ENCODE measurements at regions not wholly inside any gene's neighbourhood (a gene's known extent, or its start where the extent isn't known, plus 50 kb on each side); places are given as distances from the start of the nearest gene placed in this dataset.

GRCh38 chr13:75076476-75076875 is 405.5 kb downstream of the TBC1D4 start:
- H3K4me3 ChIP-seq (replicated peaks in 1 of 3; ENCODE audit: insufficient read depth in 1 of 3, low read depth in 2 of 3, low read length in 3 of 3), result no peak overlapping the region
- TF ChIP-seq SMAD9 (CRISPR knock-in tag; IDR thresholded peaks at IDR 0.05) (no peak), ZNF547 (CRISPR knock-in tag; IDR thresholded peaks at IDR 0.05) (no peak), ATF2 (CRISPR knock-in tag; IDR thresholded peaks at IDR 0.05) (no peak), ZUFSP (CRISPR knock-in tag; IDR thresholded peaks at IDR 0.05; ENCODE audit: borderline replicate concordance) (no peak), KDM3A (CRISPR knock-in tag; IDR thresholded peaks at IDR 0.05; ENCODE audit: low read depth) (no peak), DZIP1 (CRISPR knock-in tag; IDR thresholded peaks at IDR 0.05) (no peak), CENPT (CRISPR knock-in tag; IDR thresholded peaks at IDR 0.05; ENCODE audit: low read depth) (no peak)
- no peaks in the 10 kb centered on the region for H3K4me1 ChIP-seq (ENCODE audit: insufficient read depth, low read length)
- no peak overlapping the region for H3K4me2 ChIP-seq (ENCODE audit: low read depth, low read length)
- intact Hi-C loops (cut with micrococcal nuclease; ENCODE audit: unreplicated experiment) (no loop called here), in situ Hi-C loops (cut with HindIII; ENCODE audit: extremely low pct_ligation_motif_present, low pct_unique_long_range_greater_than_20kb) (no loop called here)
- no TSS peak for BruUV-seq (replicated peaks)
- CTCF ChIA-PET (ENCODE audit: low intra/inter-chr PET ratio, low total read pairs), result no interaction called here
- POLR2A ChIA-PET, result no interaction called here
- FAIRE-seq (no peak), DNase-seq (ENCODE audit: low spot score) (no peak), ATAC-seq (no peak)
- no peaks in the 10 kb centered on the region for H3K79me2 ChIP-seq (ENCODE audit: insufficient read depth, low read length)
- H3K36me3 ChIP-seq (replicated peaks in 1 of 2; ENCODE audit: control insufficient read depth in 1 of 2, insufficient read depth in 2 of 2, low read length in 2 of 2), result no peaks in the 10 kb centered on the region
- H3K27me3 ChIP-seq (ENCODE audit: control insufficient read depth in 1 of 2, insufficient read depth in 2 of 2, low read length in 2 of 2), result no peaks in the 10 kb centered on the region; a peak in 1 of 5 replicates
- no peaks in the 10 kb centered on the region for H3K9me3 ChIP-seq (ENCODE audit: low read length)
- no peak overlapping the region for H3K27ac ChIP-seq (ENCODE audit: extremely low read length, insufficient read depth, low read length)
- H3K9ac ChIP-seq (ENCODE audit: insufficient read depth, low read depth, low read length), result no peak overlapping the region
- H4K20me1 ChIP-seq (ENCODE audit: insufficient read depth, low read length), result no peaks in the 10 kb centered on the region
- no peak overlapping the region for H2AFZ ChIP-seq (ENCODE audit: low read length)
